GM18868 (cell line): ENCODE measurements at regions not wholly inside any gene's neighbourhood (a gene's known extent, or its start where the extent isn't known, plus 50 kb on each side); places are given as distances from the start of the nearest gene placed in this dataset.
"Not testable (repeated sequence)": the region's sequence is repeated elsewhere in the genome, so short reads cannot be mapped to it uniquely, and the experiment has no call there.

Experiments
- ATAC-seq: cut with Tn5 transposase; IDR thresholded peaks from one replicate; pipeline ENCODE4 v1.9.1; 2021; ENCODE audit warnings: mild to moderate bottlenecking, moderate library complexity; ENCODE audit not compliant: unreplicated experiment

GRCh38 chr9:38134611-38135237 lies 65.7 kb upstream of the SHB start:
- ATAC-seq = no peak

GRCh38 chr9:38133595-38133994 lies 64.6 kb upstream of the SHB start:
- ATAC-seq = no peak

- no peak for ATAC-seq
These were observed 63.9 kb upstream of the SHB start for GRCh38 chr9:38132956-38133355.

- no peak for ATAC-seq
These were observed 62.7 kb upstream of the SHB start for GRCh38 chr9:38131729-38132128.

GRCh38 chr9:38130724-38131123 lies 61.7 kb upstream of the SHB start:
- ATAC-seq = no peak

- no peak for ATAC-seq
These were observed 60.3 kb upstream of the SHB start for GRCh38 chr9:38129366-38129765.

DNA sequence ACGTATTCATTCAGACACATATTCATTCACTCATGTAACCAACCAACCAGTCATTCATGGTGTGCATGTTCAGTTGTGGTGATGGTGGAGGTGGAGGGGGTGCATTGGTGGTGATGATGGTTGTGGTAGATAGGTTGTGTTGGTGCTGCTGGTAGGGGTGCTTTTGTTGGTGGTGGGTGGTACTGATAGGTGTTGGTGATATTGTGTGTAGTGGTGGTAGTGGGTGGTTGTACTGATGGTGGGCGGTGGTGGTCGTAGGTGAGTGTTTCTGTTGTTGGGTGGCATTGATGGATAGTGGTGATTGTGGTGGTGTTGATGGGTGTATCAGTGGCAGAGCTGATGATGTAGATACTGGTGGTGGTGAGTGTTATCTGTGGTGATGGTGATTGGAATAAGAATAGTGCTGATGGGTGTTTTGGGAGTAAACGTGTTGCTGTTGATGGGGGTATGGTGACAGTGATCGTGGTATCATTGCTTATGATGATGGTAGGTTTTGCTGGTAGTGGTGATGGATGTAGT lies 59.8 kb upstream of the SHB start:
- ATAC-seq = no peak

GRCh38 chr9:38127271-38127839 lies 58.3 kb upstream of the SHB start:
- ATAC-seq = no peak

DNA sequence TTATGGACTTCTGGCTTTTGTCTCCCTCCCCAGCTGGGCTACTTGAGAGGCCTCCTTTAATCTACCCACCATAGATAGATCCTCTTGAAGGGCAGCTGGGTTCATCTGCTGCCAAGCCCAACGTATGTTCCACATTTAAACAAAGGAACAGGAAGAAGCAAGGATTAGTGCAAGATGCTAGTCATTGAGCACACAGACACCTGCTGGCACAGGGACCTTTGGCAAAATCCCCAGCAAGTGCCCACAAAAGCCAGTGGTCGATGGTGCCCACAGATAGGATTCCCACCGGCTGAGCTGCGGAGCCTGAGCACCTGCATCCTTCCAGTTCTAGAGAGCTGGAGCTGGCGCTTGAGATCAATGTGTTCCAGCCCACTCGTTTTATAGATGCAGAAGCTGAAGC lies 57.7 kb upstream of the SHB start:
- ATAC-seq = no peak

- no peak for ATAC-seq
These were observed 56.9 kb upstream of the SHB start for GRCh38 chr9:38125889-38126288.

DNA sequence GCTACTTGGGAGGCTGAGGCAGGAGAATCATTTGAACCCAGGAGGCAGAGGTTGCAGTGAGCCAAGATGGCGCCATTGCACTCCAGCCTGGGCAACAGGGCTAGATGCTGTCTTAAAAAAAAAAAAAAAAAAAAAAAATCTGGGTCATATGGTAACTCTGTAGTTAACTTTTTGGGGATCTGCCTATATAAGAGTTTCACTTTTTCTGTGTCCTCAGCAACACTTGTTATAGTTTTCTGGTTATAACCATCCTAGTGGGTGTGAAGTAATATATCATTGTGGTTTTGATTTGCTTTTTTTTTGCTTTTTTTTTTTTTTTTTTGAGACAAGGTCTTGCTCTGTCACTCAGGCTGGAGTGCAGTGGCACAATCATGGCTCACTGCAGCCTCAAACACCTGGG lies 54.3 kb upstream of the SHB start:
- not testable (repeated sequence) for ATAC-seq

- no peak for ATAC-seq
These were observed 51.9 kb upstream of the SHB start for GRCh38 chr9:38120961-38121360.

GRCh38 chr9:38119560-38120236 lies 50.7 kb upstream of the SHB start:
- no peak for ATAC-seq

- ATAC-seq = no peak
These were observed 49.9 kb upstream of the SHB start for GRCh38 chr9:38118862-38119438.
